Ovary (tissue), 7 donors: ENCODE measurements at regions not wholly inside any gene's neighbourhood (a gene's known extent, or its start where the extent isn't known, plus 50 kb on each side); places are given as distances from the start of the nearest gene placed in this dataset.

ENCODE experiments used
- DNase-seq, 5 donors: peaks; one replicate each; pipeline ENCODE4 v3.0.0-alpha.2; 2019 to 2020
- H3K27ac ChIP-seq, 2 donors: fragments of 200-600 bp; one replicate each; pipeline versions ENCODE4 v1.5.1 to v1.8.0; 2019 to 2022
- H3K27me3 ChIP-seq: fragments of 200-600 bp; one replicate; pipeline ENCODE4 v1.8.0; 2022
- H3K36me3 ChIP-seq: fragments of 200-600 bp; sonication (generic); one replicate; pipeline ENCODE4 v1.5.1; 2019
- H3K4me1 ChIP-seq: one replicate; pipeline ENCODE4 v1.8.1; 2013; ENCODE audit warnings: mild to moderate bottlenecking, moderate library complexity; ENCODE audit not compliant: insufficient read depth
- H3K4me3 ChIP-seq: fragments of 200-600 bp; sonication (generic); one replicate; pipeline ENCODE4 v1.5.1; 2017
- H3K9me3 ChIP-seq, 2 donors: fragments of 200-600 bp in 1 of 2; sonication (generic) in 1 of 2; one replicate each; pipeline versions ENCODE4 v1.5.1 to v1.8.1; 2013 to 2019; ENCODE audit warnings: mild to moderate bottlenecking in 1 of 2, moderate library complexity in 1 of 2
- EP300 ChIP-seq: sonication (generic); formaldehyde crosslinking; IDR thresholded peaks from one replicate; pipeline ENCODE4 v1.6.1; 2017; ENCODE audit warnings: antibody characterized with exemption
- POLR2A ChIP-seq: fragments of 450-650 bp; IDR thresholded peaks from one replicate; pipeline ENCODE4 v1.6.1; 2017; ENCODE audit warnings: antibody characterized with exemption, mild to moderate bottlenecking, moderate library complexity
- WGBS, 3 donors: extraction: QIAGEN DNeasy Blood & Tissue Kit in 1 of 3; methylation state at CpG; one replicate each; pipeline versions ENCODE4 v1.1.5 to v1.1.7; 2013 to 2017; 5-methylcytosine and 5-hydroxymethylcytosine counted together
- intact Hi-C, 4 donors: fragments of 100-400 bp; cut with DNase I; formaldehyde crosslinking; loops; one replicate each; pipeline versions ENCODE4 v1.11.0 to v1.15.1; 2022 to 2023
- TF ChIP-seq, protein P1 (sequence below), 3 donors: fragments of 450-650 bp in 2 of 3; fragments of 200-600 bp in 1 of 3; IDR thresholded peaks; one replicate each; pipeline versions ENCODE4 v1.5.1 to v1.8.0; 2016 to 2022; ENCODE audit warnings: antibody characterized with exemption in 3 of 3, mild to moderate bottlenecking in 1 of 3
- donor health status: DM: no; HTN: no; CAD: no; lungs with moderate emphysema.
- donor health status: DM: no; HTN: no; CAD: no.
- donor health status: Bipolar disorder and iron deficiency.
- donor health status: DM: no; HTN: no; CAD: no.
- donor health status: DM: yes; HTN: yes; CAD: no.

DNA sequence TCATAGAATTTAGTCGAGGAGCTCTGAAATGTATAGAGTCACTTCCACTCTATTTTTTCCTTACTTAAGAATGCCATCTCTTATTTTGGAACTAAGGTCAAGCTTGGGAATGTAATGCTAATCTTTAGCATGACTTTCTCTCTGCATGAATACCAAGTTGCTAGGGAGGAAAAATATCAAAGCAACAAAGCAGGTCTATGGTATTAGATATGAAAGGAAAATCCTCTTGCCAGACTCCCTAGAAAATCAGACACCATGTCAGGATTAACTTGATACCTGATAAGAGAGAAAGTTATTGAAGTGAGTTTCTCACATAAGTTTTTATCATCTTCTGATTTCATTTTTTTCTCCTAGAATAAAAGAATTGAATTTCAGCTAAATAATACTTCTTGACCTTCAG is 341.7 kb upstream of the ZNF804A start:
- no peaks in the 10 kb centered on the region for H3K9me3 ChIP-seq
- TF ChIP-seq POLR2A (no peak), EP300 (no peak)
- TF ChIP-seq, protein P1, sequence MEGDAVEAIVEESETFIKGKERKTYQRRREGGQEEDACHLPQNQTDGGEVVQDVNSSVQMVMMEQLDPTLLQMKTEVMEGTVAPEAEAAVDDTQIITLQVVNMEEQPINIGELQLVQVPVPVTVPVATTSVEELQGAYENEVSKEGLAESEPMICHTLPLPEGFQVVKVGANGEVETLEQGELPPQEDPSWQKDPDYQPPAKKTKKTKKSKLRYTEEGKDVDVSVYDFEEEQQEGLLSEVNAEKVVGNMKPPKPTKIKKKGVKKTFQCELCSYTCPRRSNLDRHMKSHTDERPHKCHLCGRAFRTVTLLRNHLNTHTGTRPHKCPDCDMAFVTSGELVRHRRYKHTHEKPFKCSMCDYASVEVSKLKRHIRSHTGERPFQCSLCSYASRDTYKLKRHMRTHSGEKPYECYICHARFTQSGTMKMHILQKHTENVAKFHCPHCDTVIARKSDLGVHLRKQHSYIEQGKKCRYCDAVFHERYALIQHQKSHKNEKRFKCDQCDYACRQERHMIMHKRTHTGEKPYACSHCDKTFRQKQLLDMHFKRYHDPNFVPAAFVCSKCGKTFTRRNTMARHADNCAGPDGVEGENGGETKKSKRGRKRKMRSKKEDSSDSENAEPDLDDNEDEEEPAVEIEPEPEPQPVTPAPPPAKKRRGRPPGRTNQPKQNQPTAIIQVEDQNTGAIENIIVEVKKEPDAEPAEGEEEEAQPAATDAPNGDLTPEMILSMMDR (IDR thresholded peaks at IDR 0.05) = no peak
- 80 to 89% (median 87%) methylated on average over 1 of the region's 1 CpG for whole genome bisulfite sequencing, 3 donors
- H3K4me1 ChIP-seq = no peaks in the 10 kb centered on the region
- no peak for DNase-seq
- intact Hi-C loops = no loop called here
- no peaks in the 10 kb centered on the region for H3K27me3 ChIP-seq
- no peaks in the 10 kb centered on the region for H3K36me3 ChIP-seq
- H3K27ac ChIP-seq = no peak overlapping the region
- no peak overlapping the region for H3K4me3 ChIP-seq

DNA sequence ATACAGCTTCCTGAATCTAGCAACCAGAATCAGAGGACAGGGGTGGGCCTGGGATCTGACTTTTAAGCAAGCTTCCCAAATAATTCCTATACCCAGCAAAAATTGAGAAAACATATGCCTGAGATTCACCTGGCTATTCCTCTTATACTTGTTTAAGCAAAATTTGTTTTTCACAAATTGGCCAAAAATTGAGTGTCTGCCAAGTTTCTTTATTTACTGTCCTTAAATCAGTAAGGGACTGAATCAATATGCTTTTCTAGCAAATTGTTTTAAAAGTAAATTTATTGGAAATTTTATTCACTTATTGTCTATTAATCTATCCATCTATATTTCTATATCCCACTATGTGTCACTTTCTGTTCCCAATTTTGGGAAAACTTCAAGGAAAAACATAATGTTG is 337.0 kb upstream of the ZNF804A start:
- Histone ChIP-seq H3K4me3 (no peak overlapping the region), H3K27ac (no peak overlapping the region), H3K36me3 (no peaks in the 10 kb centered on the region), H3K9me3 (no peaks in the 10 kb centered on the region), H3K27me3 (no peaks in the 10 kb centered on the region), H3K4me1 (no peaks in the 10 kb centered on the region)
- TF ChIP-seq, protein P1 (IDR thresholded peaks at IDR 0.05) = no peak
- TF ChIP-seq POLR2A = no peak
- no peak for DNase-seq
- intact Hi-C loops = no loop called here

DNA sequence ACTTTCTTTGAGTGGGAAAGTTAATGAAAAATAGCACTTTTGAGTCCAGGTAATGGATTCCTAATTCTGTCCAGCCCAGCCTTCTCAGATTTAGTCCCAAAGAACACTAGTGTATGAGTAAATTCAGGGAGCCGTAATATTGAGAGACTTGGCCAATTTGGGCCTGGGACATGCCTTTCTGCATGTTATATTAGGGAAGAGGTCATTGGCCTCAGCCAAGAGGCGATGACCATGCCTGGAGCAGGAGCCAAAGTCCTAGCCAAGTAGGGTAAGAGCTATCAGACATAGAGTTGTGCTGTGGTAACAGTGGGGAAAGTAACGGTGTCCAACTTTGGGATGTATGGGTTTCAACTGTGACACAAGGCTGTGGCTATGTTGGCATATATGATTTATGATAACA is 336.5 kb upstream of the ZNF804A start:
- no peaks in the 10 kb centered on the region for H3K9me3 ChIP-seq
- no peaks in the 10 kb centered on the region for H3K36me3 ChIP-seq
- WGBS, 3 donors = 78 to 95% (median 93%) methylated on average over 3 of the region's 3 CpGs
- intact Hi-C loops = no loop called here
- H3K27me3 ChIP-seq = no peaks in the 10 kb centered on the region
- H3K4me1 ChIP-seq = no peaks in the 10 kb centered on the region
- H3K4me3 ChIP-seq = no peak overlapping the region
- no peak for TF ChIP-seq POLR2A
- TF ChIP-seq EP300 = no peak
- TF ChIP-seq, protein P1 (IDR thresholded peaks at IDR 0.05) = no peak
- H3K27ac ChIP-seq = no peak overlapping the region
- DNase-seq = no peak

DNA sequence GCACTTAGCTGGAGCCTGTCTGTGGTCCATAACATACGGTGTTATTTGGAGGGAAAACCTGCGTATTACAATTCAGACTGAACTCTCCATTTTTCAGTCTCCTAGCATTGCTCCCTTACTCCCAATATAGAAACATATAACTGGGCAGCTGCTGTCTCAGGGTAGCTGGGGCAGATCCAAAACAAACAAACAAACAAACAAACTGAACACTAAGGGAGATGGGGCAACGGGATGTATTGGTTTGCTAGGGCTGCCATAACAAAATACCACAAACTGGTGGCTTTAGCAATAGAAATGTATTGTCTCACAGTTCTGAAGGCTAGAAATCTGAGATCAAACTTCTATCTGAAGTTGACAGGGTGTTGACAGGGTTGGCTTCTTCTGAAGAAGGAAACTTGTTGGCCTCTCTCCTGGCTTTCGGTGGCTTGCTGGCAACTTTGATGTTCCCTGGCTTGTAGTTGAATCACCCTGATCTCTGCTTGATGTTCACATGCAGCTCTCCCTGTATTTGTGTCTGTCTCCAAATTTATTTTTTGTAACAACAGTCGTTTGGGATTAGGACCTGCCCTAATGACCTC is 329.3 kb upstream of the ZNF804A start:
- DNase-seq = no peak
- intact Hi-C loops = no loop called here
- Histone ChIP-seq H3K27ac (no peak overlapping the region), H3K9me3 (no peaks in the 10 kb centered on the region), H3K4me1 (no peaks in the 10 kb centered on the region), H3K4me3 (no peak overlapping the region), H3K27me3 (no peaks in the 10 kb centered on the region), H3K36me3 (no peaks in the 10 kb centered on the region)
- TF ChIP-seq, protein P1 (IDR thresholded peaks at IDR 0.05) = no peak
- TF ChIP-seq EP300 (no peak), POLR2A (no peak)
- WGBS, 3 donors = 74 to 85% (median 78%) methylated on average over 5 of the region's 5 CpGs

DNA sequence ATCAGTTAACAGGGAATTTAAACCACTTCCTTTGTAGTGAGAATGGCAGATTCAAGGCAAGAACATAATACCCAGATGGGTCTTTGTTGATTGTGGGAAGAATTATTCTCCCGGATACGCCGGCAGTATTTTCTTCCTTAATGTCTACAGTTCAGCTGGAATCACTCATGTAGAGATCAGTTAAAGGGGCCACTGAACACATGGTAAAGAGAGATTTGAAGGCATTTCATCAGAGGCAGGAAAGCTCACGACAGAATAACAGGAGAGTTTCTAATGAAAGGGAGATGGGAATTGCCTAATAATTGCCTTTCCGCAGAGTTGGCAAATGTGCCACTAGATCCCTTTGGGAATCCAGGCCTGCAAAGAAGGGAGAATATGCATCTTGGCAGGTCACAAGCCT is 327.7 kb upstream of the ZNF804A start:
- 86 to 89% (median 86%) methylated on average over 5 of the region's 5 CpGs for WGBS, 3 donors
- no peaks in the 10 kb centered on the region for H3K9me3 ChIP-seq
- intact Hi-C loops = no loop called here

More for the DNA sequence above, 327.7 kb upstream of the ZNF804A start:
- no peaks in the 10 kb centered on the region for H3K27me3 ChIP-seq
- no peak overlapping the region for H3K27ac ChIP-seq
- no peaks in the 10 kb centered on the region for H3K4me1 ChIP-seq
- no peak overlapping the region for H3K4me3 ChIP-seq
- no peaks in the 10 kb centered on the region for H3K36me3 ChIP-seq
- DNase-seq = no peak
- TF ChIP-seq POLR2A (no peak), EP300 (no peak)
- TF ChIP-seq, protein P1 (IDR thresholded peaks at IDR 0.05) = no peak
